LNCAP (cell line): ENCODE measurements at regions not wholly inside any gene's neighbourhood (a gene's known extent, or its start where the extent isn't known, plus 50 kb on each side); places are given as distances from the start of the nearest gene placed in this dataset.

ENCODE experiments used
- CTCF ChIP-seq: fragments of 450-650 bp; IDR thresholded peaks from 2 replicates; pipeline ENCODE4 v1.5.1; 2017; ENCODE audit warnings: mild to moderate bottlenecking

GRCh38 chr21:38986806-38987632, 181.3 kb downstream of the ETS2 start:
- no peak for TF ChIP-seq CTCF

GRCh38 chr21:38986406-38986805, 180.7 kb downstream of the ETS2 start:
- no peak for TF ChIP-seq CTCF

- no peak for TF ChIP-seq CTCF
Measured at GRCh38 chr21:38985568-38986378, 180.0 kb downstream of the ETS2 start.

- TF ChIP-seq CTCF, result no peak
Measured at GRCh38 chr21:38984982-38985567, 179.3 kb downstream of the ETS2 start.

GRCh38 chr21:38984568-38984967, 178.8 kb downstream of the ETS2 start:
- TF ChIP-seq CTCF, result no peak

- no peak for TF ChIP-seq CTCF
Measured at GRCh38 chr21:38983560-38983959, 177.8 kb downstream of the ETS2 start.

- TF ChIP-seq CTCF, result no peak
Measured at GRCh38 chr21:38982804-38983203, 177.1 kb downstream of the ETS2 start.
